Activated CD4-positive, alpha-beta T cell treated with anti-CD3 and anti-CD28 coated beads, Interleukin-10, Interleukin-2, amounts not matched to agents 100 ng/mL and 50 ng/mL, durations not matched to agents 16 hours and 8 hours (primary cell): ENCODE measurements at regions not wholly inside any gene's neighbourhood (a gene's known extent, or its start where the extent isn't known, plus 50 kb on each side); places are given as distances from the start of the nearest gene placed in this dataset.
"Not testable (repeated sequence)": the region's sequence is repeated elsewhere in the genome, so short reads cannot be mapped to it uniquely, and the experiment has no call there.

Source experiments
- DNase-seq: peaks from one replicate; pipeline ENCODE4 v3.0.0-alpha.2; 2020

- no peak for DNase-seq
These were observed 247.2 kb downstream of the AACS start for GRCh38 chr12:125312471-125312870.

GRCh38 chr12:125314051-125314755 is 249.0 kb downstream of the AACS start:
- no peak for DNase-seq

DNA sequence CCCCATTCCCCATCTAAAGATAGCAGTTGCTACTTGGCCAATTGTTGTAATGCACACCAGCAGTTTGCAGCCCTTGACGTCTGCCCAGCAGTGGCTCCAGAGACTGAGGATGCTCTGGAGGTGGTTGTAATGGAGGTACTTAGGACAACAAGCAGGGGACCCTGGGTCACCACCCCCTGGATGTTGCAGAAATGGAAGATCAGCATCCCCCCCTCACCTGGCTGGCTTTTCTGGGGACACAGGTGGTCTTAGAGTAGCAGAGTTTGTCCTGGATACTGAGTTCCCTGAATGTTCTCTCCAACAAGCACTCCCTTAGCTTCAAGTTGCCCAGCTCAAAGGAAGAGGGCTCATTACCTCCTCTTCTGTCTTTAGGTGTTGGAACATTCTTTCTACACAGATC is 250.5 kb downstream of the AACS start:
- no peak for DNase-seq

DNA sequence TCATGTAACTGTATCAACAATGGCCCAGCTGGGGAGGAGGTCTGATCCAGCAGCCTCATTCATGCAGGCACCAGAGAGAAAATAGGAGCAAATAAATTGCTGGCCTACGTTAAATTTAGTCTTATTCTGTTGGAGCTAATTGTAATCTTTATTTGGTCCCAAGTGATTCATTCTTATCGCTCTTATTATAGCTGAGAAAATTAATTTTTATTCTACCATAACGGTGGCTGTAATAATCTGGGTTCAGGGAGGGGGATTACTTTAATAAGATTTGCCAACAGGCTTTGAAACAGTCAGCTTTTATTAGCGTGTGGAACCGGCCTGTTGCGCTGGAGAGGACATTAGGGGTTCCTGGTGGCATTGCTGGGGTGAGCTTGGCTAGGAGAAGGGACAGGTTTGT is 254.9 kb downstream of the AACS start:
- DNase-seq, result no peak

DNA sequence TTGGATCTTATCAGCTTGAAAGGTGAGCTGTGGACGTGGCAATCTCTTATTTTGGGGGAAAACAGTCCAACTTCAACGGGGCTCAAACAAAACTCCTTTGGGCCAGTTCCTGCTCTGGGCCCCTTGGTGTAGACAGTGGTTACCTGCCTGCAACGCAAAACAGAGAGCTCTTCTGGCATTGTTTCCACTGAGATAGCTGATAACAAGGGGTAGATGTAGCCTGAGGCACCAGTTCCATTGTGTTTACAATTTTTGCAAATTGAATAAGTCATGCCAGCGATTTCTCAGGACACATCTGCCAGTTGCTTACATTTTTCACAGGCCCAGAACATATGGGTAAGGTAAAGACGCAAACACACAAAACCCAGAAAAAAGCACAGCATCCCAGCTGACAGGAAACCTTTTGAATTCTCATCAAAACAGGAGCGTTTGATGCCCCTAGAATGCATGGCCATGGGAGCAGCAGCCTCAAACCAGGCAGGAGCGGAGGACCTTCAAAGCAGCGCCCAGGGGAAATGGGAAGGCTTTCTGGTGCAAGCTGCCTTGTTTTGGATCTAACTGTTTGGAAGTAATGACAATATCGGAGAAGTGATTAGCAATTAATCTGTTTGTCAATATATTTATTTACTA is 259.7 kb downstream of the AACS start:
- DNase-seq, result no peak

DNA sequence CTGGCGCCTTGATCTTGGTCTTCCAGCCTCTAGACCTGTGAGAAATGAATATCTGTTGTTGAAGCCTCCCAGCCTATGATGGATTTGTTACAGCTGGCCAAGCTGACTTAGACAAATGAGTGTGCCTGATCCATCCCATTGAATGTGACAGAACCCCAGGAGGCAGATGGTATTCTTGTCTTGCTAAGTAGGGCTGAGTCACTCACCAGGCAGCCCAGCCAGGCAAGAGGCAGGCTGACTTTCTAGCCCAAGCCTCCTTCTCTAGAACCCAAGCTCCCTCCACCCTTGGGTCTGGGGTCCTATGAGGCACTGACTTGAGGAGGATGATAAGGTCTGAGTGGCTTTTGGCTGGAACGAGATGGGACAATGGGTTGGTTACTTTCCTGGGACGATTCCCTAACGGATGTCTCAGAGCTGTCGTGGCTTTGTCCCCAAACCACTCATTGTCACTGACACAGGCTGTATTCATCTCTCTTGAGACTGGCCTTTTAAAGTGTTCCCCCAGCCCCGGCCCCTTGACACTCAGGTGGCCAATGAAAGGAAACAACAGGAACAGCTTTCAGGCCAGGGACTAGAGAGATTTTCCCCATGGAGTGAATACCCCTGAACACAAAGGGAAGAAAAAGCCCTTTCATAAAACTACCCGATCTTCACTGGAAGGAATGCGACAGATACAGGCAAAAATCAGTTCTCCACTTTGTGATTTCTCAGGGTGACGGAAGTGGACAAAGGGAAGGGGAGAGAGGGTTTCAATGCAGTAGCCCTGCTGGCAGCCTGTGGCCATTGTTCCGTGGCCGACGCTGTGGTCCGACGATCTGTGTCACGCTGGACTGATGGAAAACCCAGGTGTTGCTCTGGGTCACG is 264.2 kb downstream of the AACS start:
- DNase-seq, result no peak

- DNase-seq, result peak; percentile 67
These were observed 265.6 kb downstream of the AACS start for GRCh38 chr12:125330645-125331341.

- no peak for DNase-seq
These were observed 266.3 kb downstream of the AACS start for GRCh38 chr12:125331342-125332052.

- no peak for DNase-seq
These were observed 267.7 kb downstream of the AACS start for GRCh38 chr12:125332900-125333299.

DNA sequence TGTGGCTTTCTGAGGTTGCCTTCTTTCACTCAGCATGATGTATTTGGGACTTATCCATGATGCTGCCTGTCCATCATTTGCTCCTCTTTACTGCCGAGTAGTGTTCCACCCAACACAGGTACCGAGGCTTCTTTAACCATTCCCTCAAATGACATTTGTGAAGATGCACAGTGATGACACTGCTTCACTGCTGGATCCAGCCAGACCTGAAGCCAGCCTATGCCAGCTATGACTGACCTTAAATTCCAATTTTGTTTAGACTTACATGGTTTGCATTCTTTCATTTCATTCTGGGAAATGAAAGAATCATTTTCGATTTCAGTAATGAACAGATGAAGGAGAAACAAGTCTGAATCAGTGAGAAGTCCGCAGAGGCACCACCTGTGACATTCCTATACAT is 271.0 kb downstream of the AACS start:
- DNase-seq, result no peak

DNA sequence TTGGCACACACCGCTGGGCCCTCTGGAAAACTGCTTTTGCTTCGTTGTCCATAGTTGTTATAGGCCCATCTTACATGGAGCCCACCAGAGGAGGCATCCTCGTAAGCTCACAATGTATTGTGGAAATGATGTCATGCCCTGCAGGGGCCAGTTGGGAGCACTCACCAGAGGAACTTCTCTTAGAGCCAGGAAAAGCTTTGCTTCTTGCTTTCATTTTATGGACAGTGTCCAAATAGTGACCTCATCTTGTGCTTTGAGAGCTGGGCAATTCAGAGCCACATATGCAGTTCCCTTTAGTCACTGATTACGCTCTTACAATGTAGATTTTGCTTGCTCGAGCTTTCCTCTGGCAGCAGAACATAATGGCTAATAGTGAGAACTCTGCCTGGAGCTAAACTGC is 275.6 kb downstream of the AACS start:
- DNase-seq, result no peak

GRCh38 chr12:125341422-125341821 is 276.2 kb downstream of the AACS start:
- no peak for DNase-seq

DNA sequence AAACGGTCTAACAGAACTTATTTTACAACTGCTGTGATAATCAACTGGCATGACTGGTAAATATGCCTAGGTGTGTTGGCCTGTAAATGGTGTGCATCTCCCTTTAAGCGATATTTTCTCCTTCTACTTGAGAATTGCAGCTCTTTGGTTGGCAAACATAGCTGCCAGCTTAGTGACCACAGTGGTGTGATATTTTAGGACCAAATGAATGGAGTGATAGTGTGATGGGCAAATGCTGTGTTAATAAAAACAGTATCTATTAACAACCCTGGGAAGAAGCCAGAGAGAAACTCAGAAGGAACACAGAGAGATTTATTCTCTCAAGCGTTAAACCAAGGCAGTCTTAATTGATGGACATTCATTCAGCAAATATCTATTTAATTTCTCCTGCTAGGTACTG is 278.4 kb downstream of the AACS start:
- DNase-seq, result no peak

GRCh38 chr12:125346362-125346761 is 281.1 kb downstream of the AACS start:
- DNase-seq, result no peak

DNA sequence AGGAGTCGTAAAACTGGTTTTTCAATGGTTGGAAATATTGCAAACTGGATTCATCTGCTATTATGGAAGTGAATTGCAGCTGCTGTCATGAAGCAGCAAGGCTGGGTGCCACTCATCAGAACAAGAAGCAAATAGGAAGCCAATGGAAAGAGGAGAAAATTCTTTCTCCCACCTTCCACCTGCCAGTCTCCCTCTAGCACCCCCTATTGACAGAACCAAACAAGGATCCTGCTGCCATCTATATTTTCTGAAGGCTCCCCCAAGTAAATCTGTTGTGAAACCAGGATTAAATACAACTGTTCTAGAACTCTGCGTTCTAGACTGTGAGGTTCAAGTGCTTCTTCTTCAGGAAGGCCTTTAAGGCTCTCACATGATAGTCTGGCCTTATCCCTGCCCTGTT is 286.6 kb downstream of the AACS start:
- DNase-seq, result no peak

DNA sequence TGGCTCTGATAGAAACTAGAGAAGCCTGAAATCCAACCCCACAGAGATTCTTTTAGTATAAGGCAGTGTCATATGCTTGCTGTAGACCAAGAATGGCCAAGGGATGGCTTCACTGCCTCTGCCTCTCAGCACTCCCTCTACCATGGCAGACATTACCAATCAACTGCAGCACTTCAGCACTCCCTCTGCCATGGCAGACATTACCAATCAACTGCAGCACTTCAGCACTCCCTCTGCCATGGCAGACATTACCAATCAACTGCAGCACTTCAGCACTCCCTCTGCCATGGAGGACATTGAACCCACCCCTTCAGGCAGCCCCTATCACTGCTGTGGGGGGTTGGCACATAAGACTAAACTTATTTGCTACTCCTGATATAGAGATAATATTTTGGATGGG is 287.8 kb downstream of the AACS start:
- DNase-seq, result not testable (repeated sequence)

DNA sequence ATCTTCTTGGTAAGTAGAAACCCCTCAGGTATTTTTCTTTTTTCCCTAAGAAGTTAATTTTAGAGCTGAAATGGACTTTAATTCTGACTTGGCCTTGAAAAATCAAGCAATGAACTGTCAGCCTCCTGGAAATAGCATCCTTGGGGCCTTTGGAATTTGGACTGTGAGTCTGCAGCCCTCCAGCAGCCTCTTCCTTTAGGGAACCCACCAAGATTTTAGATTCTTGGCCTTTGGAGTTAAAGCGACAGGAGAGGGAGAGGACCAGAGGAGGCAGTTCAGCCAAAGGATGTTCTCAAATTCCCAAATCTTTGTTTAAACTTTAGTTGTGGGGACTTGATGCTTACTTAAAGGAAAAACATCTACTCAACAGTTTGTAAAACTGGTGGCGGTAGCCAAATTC is 288.6 kb downstream of the AACS start:
- no peak for DNase-seq

DNA sequence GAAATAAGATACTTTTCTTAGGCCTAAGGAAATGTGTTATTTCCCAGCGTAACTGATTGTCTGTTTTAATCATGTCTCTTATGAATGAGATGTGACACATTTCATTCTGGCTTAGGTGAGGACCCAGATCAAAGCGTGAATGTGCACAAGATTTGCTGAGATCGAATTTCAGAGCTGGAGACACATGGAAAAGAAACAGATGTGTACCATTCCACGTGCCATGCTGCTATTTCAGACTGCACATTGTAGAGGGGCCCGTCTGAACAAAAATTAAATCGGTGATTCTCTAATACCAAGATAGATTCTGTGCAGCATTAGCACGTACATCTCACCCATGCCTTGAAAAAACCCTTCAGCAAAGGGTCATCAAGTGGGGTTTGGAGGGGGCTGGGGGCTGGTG is 290.4 kb downstream of the AACS start:
- no peak for DNase-seq

DNA sequence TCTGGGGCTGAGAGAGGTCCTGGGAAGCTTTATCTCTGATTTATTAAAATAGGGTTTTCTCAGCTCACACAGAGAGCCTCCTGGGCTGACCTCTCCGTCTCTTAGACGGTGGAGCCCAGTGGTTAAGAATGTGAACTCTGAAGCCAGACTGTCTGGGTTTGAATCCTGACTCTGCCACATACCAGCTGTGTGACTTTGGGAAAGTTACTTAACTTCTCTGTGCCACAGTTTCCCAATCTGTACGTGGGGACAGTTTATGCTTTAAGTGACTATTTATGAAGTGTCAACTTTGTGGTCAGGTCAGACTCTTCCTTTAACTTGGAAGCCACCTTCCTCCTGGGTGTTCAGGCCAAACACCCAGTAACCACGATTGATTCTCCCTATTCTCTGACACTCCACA is 290.9 kb downstream of the AACS start:
- DNase-seq, result no peak

- DNase-seq, result no peak
These were observed 292.3 kb downstream of the AACS start for GRCh38 chr12:125357561-125357960.

- no peak for DNase-seq
These were observed 295.3 kb downstream of the AACS start for GRCh38 chr12:125360540-125360939.

DNA sequence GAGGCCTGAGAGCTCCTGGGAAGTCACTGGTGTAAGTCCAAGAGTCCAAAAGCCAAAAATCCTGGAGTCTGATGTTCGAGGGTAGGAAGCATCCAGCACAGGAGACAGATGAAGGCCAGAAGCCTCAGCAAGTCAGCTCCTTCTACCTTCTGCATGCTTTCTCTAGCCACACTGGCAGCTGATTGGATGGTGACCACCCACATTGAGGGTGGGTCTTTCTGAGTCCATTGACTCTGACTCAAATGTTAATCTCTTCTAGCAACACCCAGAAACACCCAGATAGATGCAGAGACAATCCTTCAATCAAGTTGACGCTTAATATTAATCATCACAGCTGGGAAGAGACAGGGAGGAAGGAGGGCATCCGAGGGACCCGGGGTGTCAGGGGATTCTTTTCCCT is 305.8 kb downstream of the AACS start:
- DNase-seq, result no peak

DNA sequence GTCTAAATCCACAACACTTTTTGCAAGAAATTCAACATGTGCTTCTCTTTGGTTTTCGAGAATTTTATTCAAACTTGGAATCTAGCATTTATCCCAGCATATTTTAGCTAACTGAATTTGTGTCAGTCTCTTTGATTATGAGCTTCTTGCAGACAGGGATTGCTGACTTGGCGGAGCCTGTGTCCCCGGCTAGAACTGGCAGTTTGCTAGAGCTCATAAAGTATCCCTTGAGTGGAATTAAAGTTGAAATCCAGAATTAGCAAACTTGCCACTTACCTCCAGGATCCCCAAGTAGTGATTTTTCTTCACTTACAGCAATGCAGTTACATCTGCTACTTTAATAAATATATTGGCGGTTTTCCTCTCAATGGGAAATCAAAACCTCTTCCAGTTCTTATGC is 306.9 kb downstream of the AACS start:
- DNase-seq, result no peak
